Ovary (tissue), 7 donors: ENCODE measurements at regions not wholly inside any gene's neighbourhood (a gene's known extent, or its start where the extent isn't known, plus 50 kb on each side); places are given as distances from the start of the nearest gene placed in this dataset.

Experiments
- DNase-seq, 5 donors: peaks; one replicate each; pipeline ENCODE4 v3.0.0-alpha.2; 2019 to 2020
- H3K27ac ChIP-seq, 2 donors: fragments of 200-600 bp; one replicate each; pipeline versions ENCODE4 v1.5.1 to v1.8.0; 2019 to 2022
- H3K27me3 ChIP-seq: fragments of 200-600 bp; one replicate; pipeline ENCODE4 v1.8.0; 2022
- H3K36me3 ChIP-seq: fragments of 200-600 bp; sonication (generic); one replicate; pipeline ENCODE4 v1.5.1; 2019
- H3K4me1 ChIP-seq: one replicate; pipeline ENCODE4 v1.8.1; 2013; ENCODE audit warnings: mild to moderate bottlenecking, moderate library complexity; ENCODE audit not compliant: insufficient read depth
- H3K4me3 ChIP-seq: fragments of 200-600 bp; sonication (generic); one replicate; pipeline ENCODE4 v1.5.1; 2017
- H3K9me3 ChIP-seq, 2 donors: fragments of 200-600 bp in 1 of 2; sonication (generic) in 1 of 2; one replicate each; pipeline versions ENCODE4 v1.5.1 to v1.8.1; 2013 to 2019; ENCODE audit warnings: mild to moderate bottlenecking in 1 of 2, moderate library complexity in 1 of 2
- CTCF ChIP-seq, 3 donors: fragments of 450-650 bp in 2 of 3; fragments of 200-600 bp in 1 of 3; IDR thresholded peaks; one replicate each; pipeline versions ENCODE4 v1.5.1 to v1.8.0; 2016 to 2022; ENCODE audit warnings: antibody characterized with exemption in 3 of 3, mild to moderate bottlenecking in 1 of 3
- EP300 ChIP-seq: sonication (generic); formaldehyde crosslinking; IDR thresholded peaks from one replicate; pipeline ENCODE4 v1.6.1; 2017; ENCODE audit warnings: antibody characterized with exemption
- POLR2A ChIP-seq: fragments of 450-650 bp; IDR thresholded peaks from one replicate; pipeline ENCODE4 v1.6.1; 2017; ENCODE audit warnings: antibody characterized with exemption, mild to moderate bottlenecking, moderate library complexity
- WGBS, 3 donors: extraction: QIAGEN DNeasy Blood & Tissue Kit in 1 of 3; methylation state at CpG; one replicate each; pipeline versions ENCODE4 v1.1.5 to v1.1.7; 2013 to 2017; 5-methylcytosine and 5-hydroxymethylcytosine counted together
- intact Hi-C, 4 donors: fragments of 100-400 bp; cut with DNase I; formaldehyde crosslinking; loops; one replicate each; pipeline versions ENCODE4 v1.11.0 to v1.15.1; 2022 to 2023
- donor health status: DM: no; HTN: no; CAD: no; lungs with moderate emphysema.
- donor health status: DM: no; HTN: no; CAD: no.
- donor health status: Bipolar disorder and iron deficiency.
- donor health status: DM: no; HTN: no; CAD: no.
- donor health status: DM: yes; HTN: yes; CAD: no.

DNA sequence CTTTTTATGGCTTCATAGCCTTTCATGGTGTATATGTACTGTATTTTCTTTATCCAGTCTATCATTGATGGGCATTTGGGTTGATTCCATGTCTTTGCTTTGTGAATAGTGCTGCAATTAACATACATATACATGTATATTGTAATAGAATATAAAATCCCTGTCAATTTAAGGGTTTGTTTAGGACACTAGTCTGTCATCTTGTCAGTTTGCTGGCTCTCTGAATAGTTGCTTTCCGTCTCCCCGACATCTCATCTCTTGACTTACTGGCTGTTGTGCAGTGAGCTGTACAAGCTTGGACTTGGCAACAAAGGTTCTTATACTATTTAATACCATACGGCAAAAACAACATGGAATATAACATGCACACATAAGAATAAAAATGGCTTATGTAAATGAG, 1487.5 kb downstream of the LRRC4C start:
- intact Hi-C loops, result no loop called here
- H3K27me3 ChIP-seq, result no peaks in the 10 kb centered on the region
- no peaks in the 10 kb centered on the region for H3K4me1 ChIP-seq
- TF ChIP-seq EP300, result no peak
- no peak for TF ChIP-seq CTCF (IDR thresholded peaks at IDR 0.05)
- no peak for TF ChIP-seq POLR2A
- H3K9me3 ChIP-seq, result no peaks in the 10 kb centered on the region
- H3K4me3 ChIP-seq, result no peak overlapping the region
- no peak for DNase-seq
- WGBS, 3 donors, result 89 to 93% (median 90%) methylated on average over 3 of the region's 3 CpGs
- no peaks in the 10 kb centered on the region for H3K36me3 ChIP-seq
- H3K27ac ChIP-seq, result no peak overlapping the region

DNA sequence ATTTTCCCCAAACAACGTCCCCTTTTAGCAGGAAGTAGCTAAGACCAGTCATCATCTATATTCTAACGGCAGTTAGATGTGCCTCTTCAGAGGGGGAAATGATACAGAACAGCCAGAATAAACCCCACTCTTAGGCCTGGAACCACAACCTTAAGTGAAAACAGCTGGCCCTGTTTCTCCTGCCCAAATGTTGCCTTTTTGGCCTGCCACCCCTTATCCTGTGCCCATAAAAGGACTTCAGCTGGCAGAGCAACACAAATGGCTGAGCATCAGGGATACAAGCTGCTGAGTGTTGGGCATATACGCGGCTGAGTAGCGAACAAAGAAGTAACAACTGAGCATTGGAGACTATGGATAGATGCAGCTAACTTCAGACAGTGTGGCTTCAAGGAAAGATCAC, 1491.4 kb downstream of the LRRC4C start:
- no peak for TF ChIP-seq EP300
- TF ChIP-seq POLR2A, result no peak
- no peak for TF ChIP-seq CTCF (IDR thresholded peaks at IDR 0.05)
- Histone ChIP-seq H3K36me3 (no peaks in the 10 kb centered on the region), H3K4me1 (no peaks in the 10 kb centered on the region), H3K9me3 (no peaks in the 10 kb centered on the region), H3K27me3 (no peaks in the 10 kb centered on the region), H3K27ac (no peak overlapping the region), H3K4me3 (no peak overlapping the region)
- intact Hi-C loops, result no loop called here
- DNase-seq, result no peak
- 83 to 90% (median 88%) methylated on average over 5 of the region's 5 CpGs for WGBS, 3 donors

GRCh38 chr11:39965701-39966100, 1493.8 kb downstream of the LRRC4C start:
- H3K36me3 ChIP-seq, result no peaks in the 10 kb centered on the region
- H3K9me3 ChIP-seq, result no peaks in the 10 kb centered on the region
- no peak overlapping the region for H3K4me3 ChIP-seq
- no peak overlapping the region for H3K27ac ChIP-seq
- intact Hi-C loops, result no loop called here
- H3K4me1 ChIP-seq, result no peaks in the 10 kb centered on the region
- DNase-seq, result no peak
- TF ChIP-seq EP300 (no peak), CTCF (IDR thresholded peaks at IDR 0.05) (no peak), POLR2A (no peak)
- 65 to 74% (median 73%) methylated on average over 5 of the region's 5 CpGs for WGBS, 3 donors
- H3K27me3 ChIP-seq, result no peaks in the 10 kb centered on the region

GRCh38 chr11:39960206-39960605, 1499.2 kb downstream of the LRRC4C start:
- Histone ChIP-seq H3K4me1 (no peaks in the 10 kb centered on the region), H3K27ac (no peak overlapping the region), H3K9me3 (no peaks in the 10 kb centered on the region), H3K36me3 (no peaks in the 10 kb centered on the region), H3K27me3 (no peaks in the 10 kb centered on the region), H3K4me3 (no peak overlapping the region)
- 59 to 71% (median 69%) methylated on average over 6 of the region's 6 CpGs for WGBS, 3 donors
- TF ChIP-seq EP300 (no peak), CTCF (IDR thresholded peaks at IDR 0.05) (no peak), POLR2A (no peak)
- no peak for DNase-seq
- intact Hi-C loops, result no loop called here

DNA sequence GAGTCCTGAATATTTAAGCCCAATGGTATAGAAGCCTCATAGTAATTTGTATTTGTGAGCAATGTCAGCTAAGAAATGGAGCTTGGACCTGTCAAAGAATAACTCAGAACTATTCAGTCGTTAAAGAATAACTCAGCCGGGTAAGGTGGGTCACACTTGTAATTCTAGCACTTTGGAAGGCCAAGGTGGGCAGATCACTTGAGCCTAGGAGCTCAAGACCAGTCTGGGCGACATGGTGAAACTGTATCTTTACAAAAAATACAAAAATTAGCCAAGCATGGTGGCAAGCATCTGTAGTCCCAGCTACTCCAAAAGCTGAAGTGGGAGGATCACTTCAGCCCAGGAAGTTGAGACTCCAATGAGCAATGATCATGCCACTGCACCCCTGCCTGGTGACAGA, 1526.5 kb downstream of the LRRC4C start:
- no peaks in the 10 kb centered on the region for H3K36me3 ChIP-seq
- no peaks in the 10 kb centered on the region for H3K4me1 ChIP-seq
- no peaks in the 10 kb centered on the region for H3K27me3 ChIP-seq
- intact Hi-C loops, result no loop called here
- TF ChIP-seq CTCF (IDR thresholded peaks at IDR 0.05) (no peak), EP300 (no peak), POLR2A (no peak)
- WGBS, 3 donors, result 81 to 85% (median 81%) methylated on average over 3 of the region's 3 CpGs
- no peak overlapping the region for H3K27ac ChIP-seq
- no peak for DNase-seq
- no peak overlapping the region for H3K4me3 ChIP-seq
- no peaks in the 10 kb centered on the region for H3K9me3 ChIP-seq
